ENCODE measurements at regions not wholly inside any gene's neighbourhood (a gene's known extent, or its start where the extent isn't known, plus 50 kb on each side); places are given as distances from the start of the nearest gene placed in this dataset.
A peak's percentile ranks its signal among the peaks of the same experiment; 100 is the strongest.

DNA sequence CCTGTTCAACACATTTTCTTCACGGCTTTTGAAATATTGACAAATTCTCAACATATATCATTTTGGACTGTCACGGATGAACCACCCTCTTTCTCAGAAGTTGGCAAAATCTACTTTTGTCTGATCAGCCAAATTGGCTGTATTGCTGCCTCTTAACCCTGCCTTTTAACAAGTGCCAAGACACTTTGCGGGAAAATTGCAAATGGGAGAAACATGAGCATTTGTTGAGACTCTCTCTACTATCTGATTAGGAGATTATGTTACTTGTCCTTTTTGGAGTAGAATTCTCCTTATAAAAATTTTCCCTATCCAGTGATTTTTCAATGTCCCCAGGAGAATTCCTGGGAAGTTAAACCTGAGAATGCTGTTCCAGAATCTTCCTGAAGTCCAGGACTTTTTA is 256.2 kb upstream of the ZSWIM2 start:
- H3K4me3 ChIP-seq (ENCODE audit: low read length): no peak overlapping the region
- DNase-seq (ENCODE audit: low read depth): no peak
- TF ChIP-seq, protein P1, sequence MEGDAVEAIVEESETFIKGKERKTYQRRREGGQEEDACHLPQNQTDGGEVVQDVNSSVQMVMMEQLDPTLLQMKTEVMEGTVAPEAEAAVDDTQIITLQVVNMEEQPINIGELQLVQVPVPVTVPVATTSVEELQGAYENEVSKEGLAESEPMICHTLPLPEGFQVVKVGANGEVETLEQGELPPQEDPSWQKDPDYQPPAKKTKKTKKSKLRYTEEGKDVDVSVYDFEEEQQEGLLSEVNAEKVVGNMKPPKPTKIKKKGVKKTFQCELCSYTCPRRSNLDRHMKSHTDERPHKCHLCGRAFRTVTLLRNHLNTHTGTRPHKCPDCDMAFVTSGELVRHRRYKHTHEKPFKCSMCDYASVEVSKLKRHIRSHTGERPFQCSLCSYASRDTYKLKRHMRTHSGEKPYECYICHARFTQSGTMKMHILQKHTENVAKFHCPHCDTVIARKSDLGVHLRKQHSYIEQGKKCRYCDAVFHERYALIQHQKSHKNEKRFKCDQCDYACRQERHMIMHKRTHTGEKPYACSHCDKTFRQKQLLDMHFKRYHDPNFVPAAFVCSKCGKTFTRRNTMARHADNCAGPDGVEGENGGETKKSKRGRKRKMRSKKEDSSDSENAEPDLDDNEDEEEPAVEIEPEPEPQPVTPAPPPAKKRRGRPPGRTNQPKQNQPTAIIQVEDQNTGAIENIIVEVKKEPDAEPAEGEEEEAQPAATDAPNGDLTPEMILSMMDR (conservative IDR thresholded peaks at IDR 0.05; ENCODE audit: low read length): no peak

DNA sequence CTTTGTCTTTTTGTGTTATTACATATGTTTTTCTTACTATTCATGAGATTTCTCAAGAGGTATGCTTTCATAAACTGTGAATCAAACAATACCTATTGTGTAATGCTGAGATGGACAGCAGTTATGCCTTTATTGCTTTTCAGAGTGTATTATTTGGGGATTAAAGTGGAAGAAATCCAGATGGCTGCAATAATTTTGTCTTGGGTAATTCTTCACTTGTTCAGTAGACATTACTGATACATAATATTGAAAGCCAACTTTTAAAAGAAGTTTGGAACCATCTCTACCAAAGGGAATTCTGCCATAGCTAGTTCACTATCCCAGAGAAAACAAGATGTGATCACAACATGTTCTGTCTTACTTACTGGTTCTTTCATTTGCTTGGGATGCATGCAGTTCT is 253.4 kb upstream of the ZSWIM2 start:
- DNase-seq (ENCODE audit: low read depth): peak; percentile 8
- TF ChIP-seq, protein P1 (conservative IDR thresholded peaks at IDR 0.05; ENCODE audit: low read length): no peak
- no peak overlapping the region for H3K4me3 ChIP-seq (ENCODE audit: low read length)

DNA sequence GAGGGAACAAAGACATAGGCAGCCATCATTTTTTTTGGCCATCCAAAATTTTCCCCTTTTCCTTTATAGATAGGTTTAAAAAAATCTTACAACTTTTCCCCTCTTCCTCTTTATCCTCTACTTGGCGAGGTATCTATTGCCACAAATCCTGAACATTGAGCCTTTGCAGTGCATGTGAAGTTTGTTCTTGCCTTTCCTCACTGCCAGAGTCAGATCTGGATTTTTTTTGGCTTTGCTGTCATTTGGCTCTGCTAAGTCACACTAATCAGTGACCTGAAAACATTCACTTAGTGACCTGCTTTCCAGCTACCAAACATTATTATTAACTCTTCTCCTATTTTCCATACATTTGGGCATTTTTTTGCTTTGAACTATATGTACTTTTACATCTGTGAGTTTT is 249.2 kb upstream of the ZSWIM2 start:
- TF ChIP-seq, protein P1 (conservative IDR thresholded peaks at IDR 0.05; ENCODE audit: low read length): no peak
- no peak for DNase-seq (ENCODE audit: low read depth)
- no peak overlapping the region for H3K4me3 ChIP-seq (ENCODE audit: low read length)

DNA sequence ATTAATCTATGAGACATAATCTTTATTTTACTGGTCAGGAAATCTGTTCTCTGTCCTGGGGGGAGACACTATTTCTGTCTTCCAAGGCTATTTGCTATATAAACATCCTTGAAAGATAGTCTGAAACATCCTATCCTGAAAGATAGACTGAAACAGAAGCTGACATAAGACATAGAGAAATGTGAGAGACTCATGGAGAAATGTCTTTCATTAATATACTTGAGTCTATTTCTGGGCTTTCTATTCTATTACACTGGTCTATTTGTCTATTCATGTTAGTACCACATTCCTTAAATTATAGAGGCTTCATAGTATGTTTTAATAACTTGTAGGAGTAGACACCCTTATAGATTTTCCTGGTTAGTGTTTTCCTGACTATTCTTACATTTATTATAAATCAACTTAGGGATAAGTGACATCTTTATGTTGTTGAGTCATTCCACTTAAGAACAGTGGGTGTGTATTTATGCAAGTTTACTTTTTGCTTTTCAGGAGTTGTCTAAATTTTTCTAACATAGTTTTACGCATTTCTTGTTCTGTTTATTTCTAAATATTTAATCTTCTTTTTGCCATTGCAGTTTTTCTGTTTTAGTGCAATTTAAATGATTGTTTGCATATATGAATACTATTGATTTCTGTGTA is 244.9 kb upstream of the ZSWIM2 start:
- TF ChIP-seq, protein P1 (conservative IDR thresholded peaks at IDR 0.05; ENCODE audit: low read length): no peak
- no peak for DNase-seq (ENCODE audit: low read depth)
- H3K4me3 ChIP-seq (ENCODE audit: low read length): no peak overlapping the region

DNA sequence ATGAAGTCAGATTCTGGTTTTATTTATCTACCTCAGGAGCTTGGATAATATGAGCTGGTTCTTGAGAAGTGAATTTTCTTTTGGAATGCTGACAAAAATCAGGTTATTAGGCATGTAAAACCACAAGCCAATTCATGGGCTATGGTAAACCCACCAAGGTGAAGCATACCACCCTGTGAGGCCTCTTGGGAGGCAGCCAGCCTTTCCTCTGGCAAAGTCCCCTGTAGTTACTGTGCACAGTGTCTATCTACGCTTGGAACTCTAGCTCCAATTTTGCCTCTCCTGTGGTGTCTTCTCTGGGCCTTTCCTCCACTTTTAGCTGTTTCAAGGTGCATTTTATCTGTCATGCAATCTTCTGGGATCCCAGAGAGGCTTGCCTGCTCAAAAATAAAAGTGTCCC is 242.7 kb upstream of the ZSWIM2 start:
- TF ChIP-seq, protein P1 (conservative IDR thresholded peaks at IDR 0.05; ENCODE audit: low read length): no peak
- no peak for DNase-seq (ENCODE audit: low read depth)
- no peak overlapping the region for H3K4me3 ChIP-seq (ENCODE audit: low read length)

DNA sequence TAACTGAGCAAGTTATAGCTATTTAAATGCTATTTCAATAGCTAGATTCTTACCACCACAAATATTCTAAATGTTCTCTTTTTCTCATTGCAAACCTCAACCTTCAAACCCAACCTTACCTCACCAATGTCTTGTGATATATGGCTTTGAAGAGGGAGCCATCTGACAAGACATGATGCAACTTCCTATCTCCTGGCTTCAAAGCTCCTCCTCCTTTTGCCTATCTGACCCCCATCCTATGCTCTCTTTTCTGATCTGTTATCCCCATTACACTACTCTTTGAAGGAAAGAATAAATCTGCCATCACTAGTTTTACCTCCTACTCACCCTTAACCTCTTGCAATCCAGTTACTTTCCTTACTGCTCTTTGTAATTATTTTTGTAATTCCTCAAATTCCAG is 235.6 kb upstream of the ZSWIM2 start:
- TF ChIP-seq, protein P1 (conservative IDR thresholded peaks at IDR 0.05; ENCODE audit: low read length): no peak
- no peak for DNase-seq (ENCODE audit: low read depth)
- no peak overlapping the region for H3K4me3 ChIP-seq (ENCODE audit: low read length)

DNA sequence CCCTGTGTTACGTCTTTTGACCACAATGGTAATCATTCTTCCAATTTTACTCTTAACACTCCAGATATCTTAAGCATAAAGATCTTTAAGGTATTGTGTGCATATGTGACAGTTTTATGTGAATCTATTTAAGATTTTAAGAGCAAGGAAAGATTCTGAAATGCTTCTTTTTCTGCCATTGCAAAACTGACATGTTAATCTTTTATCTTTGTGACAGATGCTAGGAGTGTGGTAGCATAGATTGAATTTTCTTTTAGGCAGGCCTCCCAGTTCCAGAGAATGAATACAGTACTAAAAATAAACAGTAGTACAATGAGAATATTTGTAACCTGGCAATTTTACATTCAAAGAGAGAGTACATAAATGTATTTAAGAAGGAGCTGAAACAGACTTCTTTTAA is 232.5 kb upstream of the ZSWIM2 start:
- DNase-seq (ENCODE audit: low read depth): no peak
- TF ChIP-seq, protein P1 (conservative IDR thresholded peaks at IDR 0.05; ENCODE audit: low read length): no peak
- no peak overlapping the region for H3K4me3 ChIP-seq (ENCODE audit: low read length)

All from AG10803 (cell line).